ENCODE measurements at regions not wholly inside any gene's neighbourhood (a gene's known extent, or its start where the extent isn't known, plus 50 kb on each side); places are given as distances from the start of the nearest gene placed in this dataset.

DNA sequence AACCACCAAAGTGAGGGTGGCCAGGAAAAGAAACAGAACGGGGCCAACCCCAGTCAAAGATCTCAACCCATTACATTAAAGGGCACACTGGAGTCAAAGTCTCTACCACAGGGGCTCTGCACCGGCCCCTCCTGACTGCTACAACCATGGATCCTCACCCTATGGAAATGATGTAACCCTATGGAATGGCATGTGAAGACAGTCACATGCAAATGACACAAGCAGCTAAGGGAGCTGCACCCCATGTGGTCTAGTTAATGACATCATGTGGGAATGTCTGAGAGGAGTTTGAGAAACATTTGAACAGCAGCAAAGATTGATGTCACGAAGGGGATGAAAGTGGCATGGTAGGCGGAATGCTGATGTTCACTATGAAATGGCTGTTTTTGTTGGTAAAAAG, 298.2 kb upstream of the SLCO3A1 start:
- DNase-seq (ENCODE audit: low spot score), result no peak

DNA sequence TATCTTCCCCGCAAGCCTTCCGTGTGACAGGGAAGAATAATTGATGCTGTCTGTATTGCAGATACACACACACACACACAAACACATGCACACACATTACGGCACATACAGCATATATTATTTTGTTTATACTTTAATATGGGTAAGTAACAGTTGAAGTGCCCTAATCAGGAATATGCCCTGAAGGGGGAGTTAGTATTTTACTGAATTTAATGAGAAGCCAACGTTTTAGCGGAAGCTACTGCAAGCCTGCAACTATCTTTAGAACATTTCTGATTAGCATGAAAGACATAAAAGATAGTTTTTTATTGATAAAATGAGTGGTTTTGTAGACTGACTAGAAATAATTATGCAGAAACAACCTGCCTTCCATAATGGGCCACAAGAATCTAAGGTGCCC, 296.6 kb upstream of the SLCO3A1 start:
- no peak for DNase-seq (ENCODE audit: low spot score)

GRCh38 chr15:91559066-91559465, 294.4 kb upstream of the SLCO3A1 start:
- DNase-seq (ENCODE audit: low spot score), result no peak

DNA sequence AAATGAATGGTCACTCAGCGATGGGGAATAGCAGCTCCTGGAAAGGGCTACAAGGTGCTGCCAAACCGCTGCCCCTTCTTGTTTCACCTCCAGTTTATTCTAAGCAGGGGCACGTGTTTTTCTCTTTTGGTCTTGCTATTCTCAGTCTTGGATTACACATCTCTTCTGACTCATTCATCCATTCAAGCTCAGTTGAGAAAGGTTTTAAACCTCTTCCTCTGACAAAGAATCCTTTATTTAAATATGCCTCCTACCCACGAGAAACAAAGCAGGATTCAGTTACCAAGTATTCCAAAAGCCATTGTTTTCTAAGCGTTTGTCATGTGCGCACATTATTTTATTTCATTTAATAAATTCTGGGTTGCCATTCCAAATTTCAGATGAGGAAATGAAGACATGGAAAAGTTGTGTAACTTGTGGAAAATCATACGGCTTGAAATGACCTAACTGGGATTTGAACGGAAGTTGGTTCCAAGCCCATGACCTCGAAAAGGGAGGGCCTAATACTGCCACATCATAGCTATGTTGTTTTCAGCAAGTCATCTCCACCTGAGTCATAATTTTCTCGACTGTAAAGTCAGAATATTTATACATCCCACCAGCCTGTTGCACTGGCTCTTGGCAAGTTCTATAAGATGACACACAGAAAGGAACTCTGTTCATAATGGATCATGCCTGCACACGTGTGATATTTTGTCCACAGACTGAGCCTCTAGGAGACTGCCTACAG, 292.0 kb upstream of the SLCO3A1 start:
- DNase-seq (ENCODE audit: low spot score), result no peak

DNA sequence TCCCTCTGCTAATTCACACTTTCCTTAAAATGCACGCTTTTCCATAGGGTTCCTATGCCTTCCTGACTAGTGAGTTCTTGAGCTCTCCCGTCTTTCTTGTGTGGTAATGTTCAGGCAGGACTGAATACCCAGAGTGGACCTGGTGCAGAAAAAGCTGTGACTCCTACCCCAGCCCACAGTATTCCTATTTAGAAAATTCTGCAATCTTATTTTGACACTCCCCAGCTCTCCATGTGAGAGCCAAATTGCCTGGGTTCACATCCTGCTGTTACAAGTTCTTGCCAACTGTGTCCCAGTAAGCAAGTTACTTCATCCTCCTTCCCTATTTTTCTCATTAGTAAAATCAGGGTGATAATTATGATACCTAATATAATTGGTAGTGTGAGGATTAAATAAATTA, 290.8 kb upstream of the SLCO3A1 start:
- no peak for DNase-seq (ENCODE audit: low spot score)

GRCh38 chr15:91564631-91565030, 288.9 kb upstream of the SLCO3A1 start:
- no peak for DNase-seq (ENCODE audit: low spot score)

GRCh38 chr15:91566141-91566540, 287.4 kb upstream of the SLCO3A1 start:
- DNase-seq (ENCODE audit: low spot score), result no peak

DNA sequence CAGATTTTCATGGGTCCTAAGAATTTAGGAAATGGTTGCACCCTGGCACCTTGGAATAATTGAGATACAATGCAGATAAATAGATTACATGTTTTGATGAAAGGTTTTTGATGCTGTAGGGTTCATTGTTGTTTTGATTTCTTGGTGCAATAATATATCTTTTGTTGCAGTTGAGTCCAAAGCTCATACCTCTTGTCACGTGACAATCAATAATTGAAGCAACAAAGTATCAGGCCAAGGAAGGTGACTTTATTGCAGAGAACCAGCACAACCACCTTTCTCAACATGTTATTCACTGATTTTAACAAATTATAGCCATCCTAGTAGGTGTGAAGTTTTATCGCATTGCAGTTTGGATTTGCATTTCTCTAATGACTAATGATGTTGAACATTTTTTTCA, 285.5 kb upstream of the SLCO3A1 start:
- DNase-seq (ENCODE audit: low spot score), result no peak

DNA sequence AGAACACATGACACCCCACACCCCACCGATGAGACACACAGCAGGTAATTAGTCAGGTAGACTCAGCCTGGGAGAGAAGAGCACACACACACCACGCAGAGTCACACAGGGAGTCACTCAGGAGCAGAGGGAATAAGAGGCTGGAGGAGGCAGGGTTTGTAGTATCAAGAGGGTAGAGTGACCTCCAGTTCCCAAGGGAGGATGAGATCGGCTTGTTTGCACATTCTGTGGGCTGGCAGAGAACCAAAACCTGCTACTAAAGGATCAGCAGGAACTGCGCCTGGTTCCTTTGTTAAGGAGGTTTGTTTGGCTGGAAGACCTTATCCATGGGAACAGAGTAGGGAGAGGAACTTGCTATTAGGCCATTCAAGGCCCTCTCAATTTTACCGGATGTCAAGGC, 281.4 kb upstream of the SLCO3A1 start:
- DNase-seq (ENCODE audit: low spot score), result no peak

- DNase-seq (ENCODE audit: low spot score), result no peak
Measured at GRCh38 chr15:91576096-91576495, 277.4 kb upstream of the SLCO3A1 start.

- no peak for DNase-seq (ENCODE audit: low spot score)
Measured at GRCh38 chr15:91578511-91578910, 275.0 kb upstream of the SLCO3A1 start.

DNA sequence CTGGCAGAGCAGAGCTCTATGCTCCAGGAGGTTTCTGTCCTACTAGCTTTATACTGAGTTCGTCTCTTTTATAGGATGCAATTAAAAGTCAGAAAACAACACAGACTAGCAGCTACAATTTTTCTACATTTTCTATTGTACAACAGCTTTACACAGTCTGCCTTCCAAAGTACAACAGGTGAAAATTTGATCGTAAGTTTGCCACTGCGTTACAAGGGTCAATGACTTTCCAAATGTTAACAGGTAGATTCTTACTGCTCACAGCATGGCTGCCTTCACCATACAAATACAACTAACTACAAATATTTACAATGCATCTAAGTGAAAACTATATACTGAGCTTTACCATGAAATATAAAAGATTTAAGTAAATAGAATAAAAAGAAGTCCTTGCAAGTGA, 268.6 kb upstream of the SLCO3A1 start:
- DNase-seq (ENCODE audit: low spot score), result no peak

DNA sequence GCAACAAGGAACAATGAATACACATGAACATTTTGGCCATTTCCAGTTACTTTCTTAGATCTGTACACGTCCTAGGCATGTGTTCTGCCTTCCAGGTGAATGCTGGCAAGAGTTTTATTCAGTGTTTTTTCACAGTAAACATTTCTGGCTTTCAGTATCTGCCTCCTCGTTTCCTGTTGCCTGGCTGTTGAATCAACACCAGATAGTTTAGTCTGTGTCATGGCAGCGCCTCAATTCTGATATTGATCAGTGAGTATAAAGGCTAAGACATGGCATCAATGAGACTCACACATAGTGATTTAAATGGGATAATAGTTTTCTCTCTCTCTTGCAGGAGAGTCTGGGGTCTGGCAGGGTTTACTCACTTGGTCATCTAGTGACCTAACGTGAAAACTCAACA, 266.9 kb upstream of the SLCO3A1 start:
- DNase-seq (ENCODE audit: low spot score), result no peak

DNA sequence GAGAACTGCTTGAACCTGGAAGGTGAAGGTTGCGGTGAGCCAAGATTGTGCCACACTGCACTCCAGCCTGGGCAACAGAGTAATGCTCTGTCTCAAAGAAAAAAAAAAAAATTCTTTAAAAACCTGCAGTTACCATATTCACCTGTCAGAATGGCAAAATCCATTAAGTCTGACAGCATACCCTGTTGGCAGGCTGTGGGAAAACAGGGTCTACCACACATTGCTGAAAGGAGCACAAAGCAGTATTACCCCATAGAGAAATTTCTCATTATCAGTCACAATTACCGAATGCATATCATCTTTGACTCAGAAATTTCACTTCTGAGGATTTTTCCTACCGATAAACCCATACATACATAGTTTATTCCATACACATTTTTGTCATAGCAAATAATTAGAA, 264.1 kb upstream of the SLCO3A1 start:
- no peak for DNase-seq (ENCODE audit: low spot score)

DNA sequence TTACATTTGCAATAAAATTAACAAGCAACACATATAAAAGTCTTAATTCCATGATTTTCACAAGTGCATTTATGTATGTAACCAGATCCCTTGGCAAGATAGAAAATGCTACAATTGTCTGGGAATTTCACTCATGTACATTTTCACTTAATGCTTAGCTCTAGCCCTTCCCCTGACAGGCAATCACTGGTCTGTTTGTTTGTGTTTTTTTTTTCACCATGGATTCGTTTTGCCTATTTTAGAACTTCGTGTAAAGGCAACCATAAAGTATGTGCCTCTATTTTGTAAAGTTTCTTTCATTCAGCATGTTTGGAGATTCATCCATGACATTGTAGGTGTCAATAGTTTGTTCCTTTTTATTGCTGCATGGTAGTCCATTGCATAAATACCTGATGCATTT, 260.9 kb upstream of the SLCO3A1 start:
- DNase-seq (ENCODE audit: low spot score), result no peak

DNA sequence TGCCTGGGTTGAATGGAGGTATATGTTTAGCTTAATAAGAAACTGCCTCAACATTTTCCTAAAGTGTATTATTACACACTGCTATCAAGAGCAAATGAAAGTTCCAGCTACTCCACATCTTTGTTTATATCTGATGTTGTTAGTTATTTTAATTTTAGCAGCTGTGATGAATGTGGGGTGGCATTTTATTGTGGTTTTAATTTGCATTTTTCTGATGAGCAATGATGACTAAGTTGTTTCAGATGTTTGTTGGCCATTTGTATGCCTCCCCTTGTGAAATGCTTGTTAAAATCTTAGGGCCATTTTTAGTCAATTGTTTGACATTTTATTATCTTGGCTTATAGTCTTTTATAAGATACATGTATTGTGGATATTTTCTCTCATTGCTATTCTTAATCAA, 260.4 kb upstream of the SLCO3A1 start:
- DNase-seq (ENCODE audit: low spot score), result no peak

- DNase-seq (ENCODE audit: low spot score), result no peak
Measured at GRCh38 chr15:91593653-91594052, 259.9 kb upstream of the SLCO3A1 start.

GRCh38 chr15:91599261-91599660, 254.2 kb upstream of the SLCO3A1 start:
- DNase-seq (ENCODE audit: low spot score), result no peak

DNA sequence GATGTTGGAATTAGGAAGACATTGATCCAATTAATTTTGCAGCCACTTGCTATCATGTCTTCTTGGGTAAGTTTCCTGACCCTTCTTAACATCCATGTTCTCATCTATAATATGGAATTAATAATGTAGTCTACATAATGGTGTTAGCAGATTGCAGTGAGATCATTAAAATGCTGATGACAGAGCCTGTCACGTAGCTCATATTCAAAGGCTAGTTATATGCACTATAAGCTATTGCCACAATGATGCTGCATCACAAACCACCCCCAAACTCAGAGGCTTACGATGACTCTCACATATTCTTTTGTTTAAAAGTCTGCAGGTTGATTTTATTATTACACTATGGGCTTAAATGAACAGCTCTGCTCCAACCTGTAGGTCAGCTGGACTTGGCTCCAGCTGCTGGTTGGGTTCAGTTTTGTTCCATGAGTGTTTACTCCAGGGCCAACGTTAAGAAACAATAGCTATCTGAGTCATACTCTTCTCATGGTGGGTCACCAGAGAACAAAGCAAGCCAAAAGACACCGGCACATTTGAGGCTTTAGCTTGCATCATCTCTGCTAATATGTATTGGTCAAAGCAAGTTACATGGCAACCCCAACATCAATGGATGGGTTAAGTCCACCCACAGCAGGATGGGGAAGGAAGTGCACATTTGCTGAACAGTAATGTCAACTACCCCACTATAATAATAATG, 250.0 kb upstream of the SLCO3A1 start:
- no peak for DNase-seq (ENCODE audit: low spot score)

- DNase-seq (ENCODE audit: low spot score), result no peak
Measured at GRCh38 chr15:91604122-91604521, 249.4 kb upstream of the SLCO3A1 start.

DNA sequence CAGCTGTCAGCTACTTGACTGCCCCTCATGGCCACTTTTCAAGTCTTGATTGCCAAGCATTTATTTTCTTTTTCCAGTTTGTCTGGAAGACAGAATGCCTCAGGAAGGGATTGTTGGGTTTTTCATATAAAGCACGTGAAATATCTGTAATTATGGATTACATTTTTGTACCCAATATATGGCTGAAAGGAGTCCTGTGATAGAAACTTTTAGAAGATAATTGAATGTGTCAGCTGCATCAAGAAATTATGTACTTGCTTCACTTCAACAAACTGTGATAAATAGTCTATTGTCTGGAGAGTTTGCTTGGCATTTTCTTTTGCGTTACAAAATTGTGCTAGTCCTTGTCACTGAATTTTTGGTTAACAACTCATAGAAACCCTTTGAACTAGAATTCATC, 247.9 kb upstream of the SLCO3A1 start:
- DNase-seq (ENCODE audit: low spot score), result no peak

- no peak for DNase-seq (ENCODE audit: low spot score)
Measured at GRCh38 chr15:91609231-91609630, 244.3 kb upstream of the SLCO3A1 start.

- no peak for DNase-seq (ENCODE audit: low spot score)
Measured at GRCh38 chr15:91609966-91610365, 243.5 kb upstream of the SLCO3A1 start.

Data from umbilical cord (tissue), 1 donor.